ENCODE measurements at regions not wholly inside any gene's neighbourhood (a gene's known extent, or its start where the extent isn't known, plus 50 kb on each side); places are given as distances from the start of the nearest gene placed in this dataset.
"Not testable (repeated sequence)": the region's sequence is repeated elsewhere in the genome, so short reads cannot be mapped to it uniquely, and the experiment has no call there.

DNA sequence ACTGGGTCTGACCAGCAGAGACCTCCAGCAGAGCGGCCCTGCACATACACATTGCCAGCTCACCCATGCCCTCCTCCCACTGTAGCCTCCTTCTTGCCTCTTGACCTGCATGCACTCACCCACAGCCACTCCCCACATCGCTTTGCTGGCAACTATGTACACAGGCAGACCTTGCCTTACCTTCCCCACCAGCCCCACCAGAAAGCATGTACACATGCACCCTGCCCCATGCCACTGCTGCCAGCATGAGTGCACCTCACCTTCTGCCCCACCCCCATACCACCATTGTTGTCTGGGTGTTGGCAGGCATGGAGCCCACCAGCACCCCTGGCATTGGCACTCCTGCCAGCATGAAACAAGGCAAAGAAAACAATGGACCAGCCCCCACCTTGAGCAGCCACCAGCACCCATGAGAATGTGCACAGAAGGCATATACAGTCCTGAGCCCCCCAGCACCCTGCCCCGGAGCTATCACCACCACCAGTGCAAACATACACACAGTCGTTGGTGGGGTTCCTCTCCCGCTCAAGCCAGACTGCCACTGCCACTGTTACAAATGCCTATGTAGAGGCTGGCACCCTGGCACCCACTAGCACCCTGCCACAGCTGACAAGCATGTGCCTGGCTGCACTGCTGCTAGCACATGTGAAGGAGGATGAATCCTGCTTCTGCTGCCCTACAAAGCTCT is 171.4 kb upstream of the NR4A3 start:
- H3K4me3 ChIP-seq (ENCODE audit: insufficient read depth, low read depth, low read length) = no peak overlapping the region
- no peaks in the 10 kb centered on the region for H3K27me3 ChIP-seq (ENCODE audit: control insufficient read depth, insufficient read depth, low read length, poor library complexity, severe bottlenecking)
- H3K27ac ChIP-seq (ENCODE audit: insufficient read depth, low read depth, low read length, poor library complexity, severe bottlenecking) = no peak overlapping the region
- H3K36me3 ChIP-seq (ENCODE audit: control insufficient read depth, insufficient read depth, low read length) = no peaks in the 10 kb centered on the region
- 91 to 93% methylated on average over 5 of the region's 5 CpGs for WGBS, 2 experiments
- H3K4me1 ChIP-seq (ENCODE audit: control insufficient read depth, insufficient read depth, low read length) = no peaks in the 10 kb centered on the region
- no peaks in the 10 kb centered on the region for H3K9me3 ChIP-seq (ENCODE audit: control insufficient read depth, low read length)

DNA sequence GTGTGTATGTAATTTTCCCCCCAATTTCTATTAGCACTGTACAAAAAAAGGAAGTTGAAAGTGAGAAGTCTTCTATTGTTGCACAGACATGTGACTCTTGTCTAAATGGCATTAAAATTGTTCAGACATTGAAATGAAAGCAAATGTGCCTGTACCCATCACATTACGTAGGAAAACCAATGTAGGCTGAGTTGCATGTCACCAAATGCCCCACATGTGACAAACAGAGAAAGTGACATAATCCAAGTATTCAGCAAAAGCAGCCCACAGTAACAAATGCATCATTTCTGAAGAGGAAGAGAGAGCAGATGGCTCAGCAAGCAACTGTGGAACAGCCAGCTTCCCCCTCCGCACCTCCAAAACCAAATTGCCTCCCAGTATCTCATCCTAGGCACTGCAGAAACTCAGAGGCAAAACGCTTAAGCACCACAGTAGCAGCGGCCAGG is 161.5 kb upstream of the NR4A3 start:
- no peak overlapping the region for H3K4me3 ChIP-seq (ENCODE audit: insufficient read depth, low read depth, low read length)
- no peaks in the 10 kb centered on the region for H3K9me3 ChIP-seq (ENCODE audit: control insufficient read depth, low read length)
- H3K36me3 ChIP-seq (ENCODE audit: control insufficient read depth, insufficient read depth, low read length) = no peaks in the 10 kb centered on the region
- H3K27ac ChIP-seq (ENCODE audit: insufficient read depth, low read depth, low read length, poor library complexity, severe bottlenecking) = no peak overlapping the region
- WGBS, 2 experiments = 93 to 94% methylated on average over 4 of the region's 4 CpGs
- no peaks in the 10 kb centered on the region for H3K27me3 ChIP-seq (ENCODE audit: control insufficient read depth, insufficient read depth, low read length, poor library complexity, severe bottlenecking)
- no peaks in the 10 kb centered on the region for H3K4me1 ChIP-seq (ENCODE audit: control insufficient read depth, insufficient read depth, low read length)

DNA sequence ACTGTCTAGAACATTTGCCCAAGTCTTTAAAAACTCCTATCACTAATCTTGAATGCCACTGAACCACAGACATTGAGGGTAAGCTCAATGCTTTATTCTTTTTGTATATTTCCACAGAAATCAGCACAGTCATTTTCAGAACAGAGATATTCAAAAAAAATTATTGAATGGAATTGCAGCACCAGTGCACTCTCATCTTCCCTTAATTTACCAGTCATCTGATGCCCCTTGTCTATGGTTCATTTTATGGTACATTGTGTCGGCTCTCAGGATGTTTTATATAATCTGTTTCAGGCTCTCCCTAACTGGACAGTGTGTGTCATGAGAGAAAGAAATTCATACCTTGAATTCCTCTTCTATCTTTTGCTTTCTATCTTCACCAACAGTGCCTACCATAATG is 158.4 kb upstream of the NR4A3 start:
- H3K4me1 ChIP-seq (ENCODE audit: control insufficient read depth, insufficient read depth, low read length) = no peaks in the 10 kb centered on the region
- H3K4me3 ChIP-seq (ENCODE audit: insufficient read depth, low read depth, low read length) = no peak overlapping the region
- H3K27ac ChIP-seq (ENCODE audit: insufficient read depth, low read depth, low read length, poor library complexity, severe bottlenecking) = no peak overlapping the region
- H3K27me3 ChIP-seq (ENCODE audit: control insufficient read depth, insufficient read depth, low read length, poor library complexity, severe bottlenecking) = no peaks in the 10 kb centered on the region
- WGBS, 2 experiments = 90 to 100% methylated on average over 1 of the region's 1 CpG
- no peaks in the 10 kb centered on the region for H3K9me3 ChIP-seq (ENCODE audit: control insufficient read depth, low read length)
- H3K36me3 ChIP-seq (ENCODE audit: control insufficient read depth, insufficient read depth, low read length) = no peaks in the 10 kb centered on the region

DNA sequence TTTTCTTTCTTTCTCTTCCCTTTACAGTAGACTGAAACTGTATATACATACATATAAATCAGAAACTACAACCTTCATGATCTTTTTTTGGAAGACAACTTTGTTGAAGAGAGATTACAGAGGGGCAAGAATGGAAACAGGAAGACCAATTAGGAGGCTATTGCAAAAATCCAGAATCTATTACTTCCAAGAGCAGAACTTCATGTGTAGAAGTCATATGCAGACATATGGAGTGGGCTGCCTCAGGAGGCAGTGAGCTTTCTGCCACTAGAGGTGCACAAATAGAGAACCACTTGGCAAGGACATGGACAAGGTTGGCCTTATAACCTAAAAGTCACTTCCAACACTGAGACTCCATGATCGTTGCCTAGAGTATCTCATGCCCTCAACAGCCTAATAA is 157.8 kb upstream of the NR4A3 start:
- Histone ChIP-seq H3K36me3 (ENCODE audit: control insufficient read depth, insufficient read depth, low read length) (no peaks in the 10 kb centered on the region), H3K27ac (ENCODE audit: insufficient read depth, low read depth, low read length, poor library complexity, severe bottlenecking) (no peak overlapping the region), H3K9me3 (ENCODE audit: control insufficient read depth, low read length) (no peaks in the 10 kb centered on the region), H3K4me3 (ENCODE audit: insufficient read depth, low read depth, low read length) (no peak overlapping the region), H3K27me3 (ENCODE audit: control insufficient read depth, insufficient read depth, low read length, poor library complexity, severe bottlenecking) (no peaks in the 10 kb centered on the region), H3K4me1 (ENCODE audit: control insufficient read depth, insufficient read depth, low read length) (no peaks in the 10 kb centered on the region)
- 91 to 100% methylated on average over 1 of the region's 1 CpG for WGBS, 2 experiments

DNA sequence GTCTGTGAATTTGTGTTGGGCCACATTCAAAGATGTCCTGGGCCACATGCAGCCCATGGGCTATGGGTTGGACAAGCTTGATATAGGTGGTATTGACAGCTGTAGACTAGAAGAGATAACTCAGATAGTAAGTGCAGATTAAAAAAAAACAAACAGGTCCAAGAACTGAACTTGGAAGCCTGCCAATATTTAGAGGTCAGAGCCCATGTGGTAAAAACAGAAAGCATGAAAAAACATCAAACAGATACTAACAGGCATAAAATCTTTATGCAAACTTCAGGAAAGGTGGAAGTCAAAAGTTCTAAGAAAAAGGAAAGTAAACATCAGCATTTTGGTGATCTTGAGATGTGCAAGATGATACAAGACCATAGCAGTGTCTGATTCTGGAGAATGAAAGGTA is 155.1 kb upstream of the NR4A3 start:
- no peaks in the 10 kb centered on the region for H3K9me3 ChIP-seq (ENCODE audit: control insufficient read depth, low read length)
- no peak overlapping the region for H3K4me3 ChIP-seq (ENCODE audit: insufficient read depth, low read depth, low read length)
- no peak overlapping the region for H3K27ac ChIP-seq (ENCODE audit: insufficient read depth, low read depth, low read length, poor library complexity, severe bottlenecking)
- no peaks in the 10 kb centered on the region for H3K36me3 ChIP-seq (ENCODE audit: control insufficient read depth, insufficient read depth, low read length)
- H3K27me3 ChIP-seq (ENCODE audit: control insufficient read depth, insufficient read depth, low read length, poor library complexity, severe bottlenecking) = no peaks in the 10 kb centered on the region
- no peaks in the 10 kb centered on the region for H3K4me1 ChIP-seq (ENCODE audit: control insufficient read depth, insufficient read depth, low read length)

DNA sequence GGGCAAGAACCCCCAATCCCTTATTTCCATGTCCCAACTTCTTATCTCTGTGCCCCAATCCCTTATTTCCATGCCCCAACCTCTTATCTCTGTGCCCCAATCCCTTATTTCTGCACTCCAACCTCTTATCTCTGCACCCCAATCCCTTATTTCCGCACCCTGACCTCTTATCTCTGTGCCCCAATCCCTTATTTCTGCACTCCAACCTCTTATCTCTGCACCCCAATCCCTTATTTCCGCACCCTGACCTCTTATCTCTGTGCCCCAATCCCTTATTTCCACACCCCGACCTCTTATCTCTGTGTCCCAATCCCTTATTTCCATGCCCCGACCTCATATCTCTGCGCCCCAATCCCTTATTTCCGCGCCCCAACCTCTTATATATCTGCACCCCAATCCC is 150.8 kb upstream of the NR4A3 start:
- not testable (repeated sequence) for H3K9me3 ChIP-seq (ENCODE audit: control insufficient read depth, low read length); H3K27ac ChIP-seq (ENCODE audit: insufficient read depth, low read depth, low read length, poor library complexity, severe bottlenecking); H3K4me3 ChIP-seq (ENCODE audit: insufficient read depth, low read depth, low read length); H3K4me1 ChIP-seq (ENCODE audit: control insufficient read depth, insufficient read depth, low read length); H3K36me3 ChIP-seq (ENCODE audit: control insufficient read depth, insufficient read depth, low read length); H3K27me3 ChIP-seq (ENCODE audit: control insufficient read depth, insufficient read depth, low read length, poor library complexity, severe bottlenecking)
- 94 to 95% methylated on average over 7 of the region's 7 CpGs for WGBS, 2 experiments

DNA sequence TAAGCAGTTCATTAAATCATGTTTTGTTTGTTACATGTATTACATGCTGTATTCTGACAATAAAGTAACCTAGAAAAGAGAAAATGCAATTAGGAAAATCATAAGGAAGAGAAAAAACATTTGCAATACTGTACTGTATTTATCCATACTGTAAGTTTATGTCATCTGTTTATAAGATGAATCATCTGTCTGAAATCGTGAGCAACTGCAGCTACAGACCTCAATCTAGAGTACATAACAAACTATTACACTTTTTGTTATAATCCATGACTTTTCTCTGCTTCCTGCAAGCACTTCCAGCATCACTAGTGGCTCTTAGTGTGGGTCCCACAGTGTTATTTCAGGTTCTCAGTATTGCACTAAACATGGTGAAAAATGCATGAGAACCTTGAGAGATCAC is 144.4 kb upstream of the NR4A3 start:
- no peaks in the 10 kb centered on the region for H3K36me3 ChIP-seq (ENCODE audit: control insufficient read depth, insufficient read depth, low read length)
- H3K4me1 ChIP-seq (ENCODE audit: control insufficient read depth, insufficient read depth, low read length) = no peaks in the 10 kb centered on the region
- H3K27me3 ChIP-seq (ENCODE audit: control insufficient read depth, insufficient read depth, low read length, poor library complexity, severe bottlenecking) = no peaks in the 10 kb centered on the region
- WGBS, 2 experiments = 89 to 100% methylated on average over 1 of the region's 1 CpG
- H3K4me3 ChIP-seq (ENCODE audit: insufficient read depth, low read depth, low read length) = no peak overlapping the region
- no peak overlapping the region for H3K27ac ChIP-seq (ENCODE audit: insufficient read depth, low read depth, low read length, poor library complexity, severe bottlenecking)
- no peaks in the 10 kb centered on the region for H3K9me3 ChIP-seq (ENCODE audit: control insufficient read depth, low read length)

DNA sequence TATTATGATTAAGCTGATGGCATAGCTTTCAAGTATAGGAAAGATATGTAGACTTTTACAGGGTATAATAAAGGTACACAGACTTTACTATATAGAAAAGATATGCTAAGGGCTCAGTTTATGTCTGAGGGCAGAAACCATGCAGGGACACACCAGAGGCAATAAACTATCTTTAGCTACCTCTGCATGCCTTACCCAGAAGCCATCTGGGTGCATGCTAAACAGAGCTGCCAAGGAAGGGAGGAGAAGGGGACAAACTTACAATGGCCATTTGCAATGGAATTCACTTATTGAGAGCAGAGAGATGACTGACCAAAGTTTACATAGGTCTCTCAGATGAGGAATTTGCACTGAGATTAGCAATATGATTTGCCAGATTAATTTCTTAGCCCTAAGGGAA is 143.1 kb upstream of the NR4A3 start:
- no peaks in the 10 kb centered on the region for H3K36me3 ChIP-seq (ENCODE audit: control insufficient read depth, insufficient read depth, low read length)
- H3K4me3 ChIP-seq (ENCODE audit: insufficient read depth, low read depth, low read length) = no peak overlapping the region
- no peaks in the 10 kb centered on the region for H3K9me3 ChIP-seq (ENCODE audit: control insufficient read depth, low read length)
- H3K27ac ChIP-seq (ENCODE audit: insufficient read depth, low read depth, low read length, poor library complexity, severe bottlenecking) = no peak overlapping the region
- H3K27me3 ChIP-seq (ENCODE audit: control insufficient read depth, insufficient read depth, low read length, poor library complexity, severe bottlenecking) = no peaks in the 10 kb centered on the region
- no peaks in the 10 kb centered on the region for H3K4me1 ChIP-seq (ENCODE audit: control insufficient read depth, insufficient read depth, low read length)

DNA sequence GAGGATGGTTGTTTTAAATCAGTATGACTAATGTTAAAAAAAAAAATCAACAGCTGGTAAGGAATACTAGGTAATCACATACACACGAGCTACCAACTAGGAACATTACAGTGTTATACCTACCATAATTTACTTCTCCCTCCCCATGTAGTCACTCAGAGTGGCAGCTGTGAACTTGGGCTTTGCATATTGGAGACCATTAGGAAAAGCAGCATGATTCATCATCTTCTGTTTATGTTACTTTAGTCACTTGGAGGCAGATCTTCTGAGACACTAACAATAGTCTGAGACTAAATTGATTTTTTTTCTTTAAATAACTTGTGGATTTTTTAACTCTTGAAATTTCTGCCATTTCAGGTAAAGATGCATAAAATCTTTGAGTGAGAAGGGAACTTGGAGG is 141.5 kb upstream of the NR4A3 start:
- Histone ChIP-seq H3K36me3 (ENCODE audit: control insufficient read depth, insufficient read depth, low read length) (no peaks in the 10 kb centered on the region), H3K4me3 (ENCODE audit: insufficient read depth, low read depth, low read length) (no peak overlapping the region), H3K4me1 (ENCODE audit: control insufficient read depth, insufficient read depth, low read length) (no peaks in the 10 kb centered on the region), H3K27me3 (ENCODE audit: control insufficient read depth, insufficient read depth, low read length, poor library complexity, severe bottlenecking) (no peaks in the 10 kb centered on the region), H3K9me3 (ENCODE audit: control insufficient read depth, low read length) (no peaks in the 10 kb centered on the region), H3K27ac (ENCODE audit: insufficient read depth, low read depth, low read length, poor library complexity, severe bottlenecking) (no peak overlapping the region)
- WGBS, 2 experiments = 89 to 90% methylated on average over 1 of the region's 1 CpG

DNA sequence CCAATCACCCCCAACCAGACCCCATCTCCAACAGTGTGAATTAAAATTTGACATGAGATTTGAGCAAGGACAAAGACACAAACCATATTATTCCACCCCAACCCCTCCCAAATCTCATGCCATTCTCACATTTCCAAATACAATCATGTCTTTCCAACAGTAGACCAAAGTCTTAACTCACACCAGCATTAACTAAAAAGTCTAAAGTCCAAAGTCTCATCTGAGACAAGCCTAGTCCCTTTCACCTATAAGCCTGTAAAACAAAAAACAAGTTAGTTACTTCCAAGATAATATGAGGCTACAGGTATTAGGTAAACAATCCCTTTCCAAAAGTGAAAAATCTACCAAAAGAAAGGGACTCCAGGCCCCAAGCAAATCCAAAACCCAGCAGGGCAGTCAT is 140.6 kb upstream of the NR4A3 start:
- Histone ChIP-seq H3K27ac (ENCODE audit: insufficient read depth, low read depth, low read length, poor library complexity, severe bottlenecking) (no peak overlapping the region), H3K4me3 (ENCODE audit: insufficient read depth, low read depth, low read length) (no peak overlapping the region), H3K36me3 (ENCODE audit: control insufficient read depth, insufficient read depth, low read length) (no peaks in the 10 kb centered on the region), H3K9me3 (ENCODE audit: control insufficient read depth, low read length) (no peaks in the 10 kb centered on the region), H3K4me1 (ENCODE audit: control insufficient read depth, insufficient read depth, low read length) (no peaks in the 10 kb centered on the region), H3K27me3 (ENCODE audit: control insufficient read depth, insufficient read depth, low read length, poor library complexity, severe bottlenecking) (no peaks in the 10 kb centered on the region)

DNA sequence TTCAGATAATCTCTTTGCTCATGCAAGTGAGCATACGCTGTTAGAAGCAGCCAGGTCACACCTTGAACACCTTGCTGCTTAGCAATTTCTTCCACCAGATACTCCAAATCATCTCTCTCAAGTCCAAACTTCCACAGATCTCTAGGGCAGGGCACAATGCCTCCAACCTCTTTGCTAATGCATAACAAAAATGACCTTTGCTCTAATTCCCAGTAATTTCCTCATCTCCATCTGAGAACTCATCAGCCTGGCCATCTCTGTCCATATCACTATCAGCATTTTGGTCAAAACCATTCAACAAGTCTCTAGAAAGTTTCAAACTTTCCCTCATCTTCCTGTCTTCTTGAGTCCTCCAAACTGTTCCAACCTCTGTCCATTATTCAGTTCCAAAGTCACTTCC is 139.3 kb upstream of the NR4A3 start:
- H3K4me3 ChIP-seq (ENCODE audit: insufficient read depth, low read depth, low read length) = no peak overlapping the region
- H3K9me3 ChIP-seq (ENCODE audit: control insufficient read depth, low read length) = no peaks in the 10 kb centered on the region
- no peaks in the 10 kb centered on the region for H3K27me3 ChIP-seq (ENCODE audit: control insufficient read depth, insufficient read depth, low read length, poor library complexity, severe bottlenecking)
- no peak overlapping the region for H3K27ac ChIP-seq (ENCODE audit: insufficient read depth, low read depth, low read length, poor library complexity, severe bottlenecking)
- no peaks in the 10 kb centered on the region for H3K4me1 ChIP-seq (ENCODE audit: control insufficient read depth, insufficient read depth, low read length)
- WGBS, 2 experiments = 91 to 94% methylated on average over 1 of the region's 1 CpG
- H3K36me3 ChIP-seq (ENCODE audit: control insufficient read depth, insufficient read depth, low read length) = no peaks in the 10 kb centered on the region

Measured in ectodermal cell (in vitro differentiated cells).